ENCODE measurements at regions not wholly inside any gene's neighbourhood (a gene's known extent, or its start where the extent isn't known, plus 50 kb on each side); places are given as distances from the start of the nearest gene placed in this dataset.

DNA sequence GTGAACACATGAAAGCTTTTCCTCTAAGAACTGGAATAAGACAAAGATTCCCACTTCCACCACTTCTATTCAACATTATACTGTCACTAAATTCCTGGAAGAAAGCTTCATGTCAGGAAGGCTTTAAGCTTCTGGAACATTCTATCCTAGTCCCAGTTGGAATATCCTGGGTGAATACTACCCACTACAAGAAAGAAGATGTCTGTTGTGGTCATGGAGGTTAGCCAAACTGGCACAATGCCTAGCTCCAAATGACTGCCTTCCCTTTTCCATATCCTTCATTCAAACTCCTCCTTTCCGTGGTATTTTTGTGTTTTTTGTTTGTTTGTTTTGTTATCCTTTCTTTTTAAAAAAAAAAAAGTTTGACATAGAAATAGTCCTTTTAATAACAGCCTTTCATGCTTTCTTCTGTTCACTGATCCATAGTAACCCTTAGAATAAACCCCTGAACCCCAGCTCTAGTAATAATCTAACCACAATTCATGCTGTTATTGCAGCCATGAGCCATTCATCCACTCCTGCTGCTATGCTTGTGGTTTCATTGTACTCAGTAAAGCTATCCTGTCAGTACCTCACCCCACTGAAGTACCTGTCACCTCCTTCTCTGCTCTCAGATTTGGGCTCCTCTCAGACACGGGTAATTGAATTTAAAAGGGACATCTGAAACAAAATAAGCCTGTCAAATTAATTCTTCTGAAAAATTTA is 447.5 kb downstream of the IGSF11 start:
- Histone ChIP-seq H3K27me3 (ENCODE audit: control insufficient read depth, insufficient read depth, low read length) (no peaks in the 10 kb centered on the region), H3K9me3 (ENCODE audit: control insufficient read depth, insufficient read depth, low read length) (no peaks in the 10 kb centered on the region), H3K27ac (ENCODE audit: low read depth, low read length) (no peak overlapping the region), H3K4me3 (ENCODE audit: low read depth, low read length) (no peak overlapping the region)
- ChIA-PET POLR2A (no interaction called here), CTCF (no interaction called here)
- TF ChIP-seq, protein P1, sequence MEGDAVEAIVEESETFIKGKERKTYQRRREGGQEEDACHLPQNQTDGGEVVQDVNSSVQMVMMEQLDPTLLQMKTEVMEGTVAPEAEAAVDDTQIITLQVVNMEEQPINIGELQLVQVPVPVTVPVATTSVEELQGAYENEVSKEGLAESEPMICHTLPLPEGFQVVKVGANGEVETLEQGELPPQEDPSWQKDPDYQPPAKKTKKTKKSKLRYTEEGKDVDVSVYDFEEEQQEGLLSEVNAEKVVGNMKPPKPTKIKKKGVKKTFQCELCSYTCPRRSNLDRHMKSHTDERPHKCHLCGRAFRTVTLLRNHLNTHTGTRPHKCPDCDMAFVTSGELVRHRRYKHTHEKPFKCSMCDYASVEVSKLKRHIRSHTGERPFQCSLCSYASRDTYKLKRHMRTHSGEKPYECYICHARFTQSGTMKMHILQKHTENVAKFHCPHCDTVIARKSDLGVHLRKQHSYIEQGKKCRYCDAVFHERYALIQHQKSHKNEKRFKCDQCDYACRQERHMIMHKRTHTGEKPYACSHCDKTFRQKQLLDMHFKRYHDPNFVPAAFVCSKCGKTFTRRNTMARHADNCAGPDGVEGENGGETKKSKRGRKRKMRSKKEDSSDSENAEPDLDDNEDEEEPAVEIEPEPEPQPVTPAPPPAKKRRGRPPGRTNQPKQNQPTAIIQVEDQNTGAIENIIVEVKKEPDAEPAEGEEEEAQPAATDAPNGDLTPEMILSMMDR (IDR thresholded peaks at IDR 0.05; ENCODE audit: low read depth, low read length), result no peak
- DNase-seq (ENCODE audit: low read depth, low spot score), result no peak

DNA sequence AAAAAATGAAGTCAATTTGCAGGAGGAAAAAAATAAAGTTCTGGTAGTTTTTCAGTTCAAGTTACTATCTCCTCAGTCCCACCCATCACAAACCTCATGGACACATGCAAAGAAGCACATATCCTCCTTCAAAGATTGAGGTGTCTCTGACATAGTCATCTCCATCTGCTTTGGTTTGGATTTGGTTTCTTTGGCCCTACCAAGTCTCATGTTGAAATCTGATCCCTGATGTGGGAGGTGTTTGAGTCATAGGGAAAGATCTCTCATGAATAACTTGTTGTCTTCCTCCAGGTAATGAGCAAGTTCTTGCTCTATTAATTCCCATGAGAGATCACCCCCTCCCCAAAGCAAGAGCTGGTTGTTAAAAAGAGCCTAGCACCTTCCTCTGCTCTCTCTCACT is 446.8 kb downstream of the IGSF11 start:
- Histone ChIP-seq H3K27ac (ENCODE audit: low read depth, low read length) (no peak overlapping the region), H3K27me3 (ENCODE audit: control insufficient read depth, insufficient read depth, low read length) (no peaks in the 10 kb centered on the region), H3K9me3 (ENCODE audit: control insufficient read depth, insufficient read depth, low read length) (no peaks in the 10 kb centered on the region), H3K4me3 (ENCODE audit: low read depth, low read length) (no peak overlapping the region)
- ChIA-PET CTCF (no interaction called here), POLR2A (no interaction called here)
- DNase-seq (ENCODE audit: low read depth, low spot score), result no peak
- TF ChIP-seq, protein P1 (IDR thresholded peaks at IDR 0.05; ENCODE audit: low read depth, low read length), result no peak

DNA sequence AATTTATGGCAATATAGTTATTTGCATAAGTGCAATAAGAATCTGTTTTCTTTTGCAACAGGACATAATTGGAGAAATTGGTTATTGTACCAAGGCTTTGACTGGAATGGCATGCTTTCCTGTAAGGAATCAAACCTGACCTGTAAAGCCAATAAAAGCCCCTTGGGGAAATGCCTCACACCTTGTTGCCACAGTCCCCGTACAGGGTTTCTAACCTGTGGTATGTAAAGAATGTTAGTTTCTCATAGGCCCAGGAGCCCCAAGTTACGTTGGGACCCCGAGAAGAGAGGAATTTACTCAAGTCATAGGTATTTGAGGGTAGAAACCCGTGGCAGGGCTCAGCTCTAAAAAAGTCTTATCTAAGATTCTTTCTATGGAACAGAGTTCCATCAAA is 441.4 kb downstream of the IGSF11 start:
- no peak overlapping the region for H3K27ac ChIP-seq (ENCODE audit: low read depth, low read length)
- H3K27me3 ChIP-seq (ENCODE audit: control insufficient read depth, insufficient read depth, low read length), result no peaks in the 10 kb centered on the region
- TF ChIP-seq, protein P1 (IDR thresholded peaks at IDR 0.05; ENCODE audit: low read depth, low read length), result no peak
- no peak for DNase-seq (ENCODE audit: low read depth, low spot score)
- ChIA-PET POLR2A (no interaction called here), CTCF (no interaction called here)
- H3K4me3 ChIP-seq (ENCODE audit: low read depth, low read length), result no peak overlapping the region
- H3K9me3 ChIP-seq (ENCODE audit: control insufficient read depth, insufficient read depth, low read length), result no peaks in the 10 kb centered on the region

DNA sequence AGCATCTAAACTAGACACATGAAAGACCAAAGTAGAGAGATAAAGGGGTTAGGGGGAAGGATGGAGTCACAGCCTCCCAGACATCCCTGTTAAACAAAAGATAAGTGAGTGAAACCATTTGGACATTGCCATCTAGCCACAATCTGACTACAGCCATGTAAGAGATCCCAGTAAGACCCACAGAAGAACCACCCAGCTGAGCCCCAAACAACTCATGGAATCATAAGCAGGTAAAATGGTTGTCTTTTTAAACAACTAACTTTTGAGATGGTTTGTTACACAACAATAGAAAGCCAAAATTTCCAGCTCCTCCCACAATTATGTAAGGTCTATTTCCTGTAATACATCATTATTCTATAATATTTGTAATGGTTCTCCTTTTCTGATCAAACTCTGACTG is 437.5 kb downstream of the IGSF11 start:
- DNase-seq (ENCODE audit: low read depth, low spot score), result no peak
- POLR2A ChIA-PET, result no interaction called here
- H3K27me3 ChIP-seq (ENCODE audit: control insufficient read depth, insufficient read depth, low read length), result no peaks in the 10 kb centered on the region
- TF ChIP-seq, protein P1 (IDR thresholded peaks at IDR 0.05; ENCODE audit: low read depth, low read length), result no peak
- CTCF ChIA-PET, result no interaction called here
- H3K27ac ChIP-seq (ENCODE audit: low read depth, low read length), result no peak overlapping the region
- no peak overlapping the region for H3K4me3 ChIP-seq (ENCODE audit: low read depth, low read length)
- H3K9me3 ChIP-seq (ENCODE audit: control insufficient read depth, insufficient read depth, low read length), result no peaks in the 10 kb centered on the region

DNA sequence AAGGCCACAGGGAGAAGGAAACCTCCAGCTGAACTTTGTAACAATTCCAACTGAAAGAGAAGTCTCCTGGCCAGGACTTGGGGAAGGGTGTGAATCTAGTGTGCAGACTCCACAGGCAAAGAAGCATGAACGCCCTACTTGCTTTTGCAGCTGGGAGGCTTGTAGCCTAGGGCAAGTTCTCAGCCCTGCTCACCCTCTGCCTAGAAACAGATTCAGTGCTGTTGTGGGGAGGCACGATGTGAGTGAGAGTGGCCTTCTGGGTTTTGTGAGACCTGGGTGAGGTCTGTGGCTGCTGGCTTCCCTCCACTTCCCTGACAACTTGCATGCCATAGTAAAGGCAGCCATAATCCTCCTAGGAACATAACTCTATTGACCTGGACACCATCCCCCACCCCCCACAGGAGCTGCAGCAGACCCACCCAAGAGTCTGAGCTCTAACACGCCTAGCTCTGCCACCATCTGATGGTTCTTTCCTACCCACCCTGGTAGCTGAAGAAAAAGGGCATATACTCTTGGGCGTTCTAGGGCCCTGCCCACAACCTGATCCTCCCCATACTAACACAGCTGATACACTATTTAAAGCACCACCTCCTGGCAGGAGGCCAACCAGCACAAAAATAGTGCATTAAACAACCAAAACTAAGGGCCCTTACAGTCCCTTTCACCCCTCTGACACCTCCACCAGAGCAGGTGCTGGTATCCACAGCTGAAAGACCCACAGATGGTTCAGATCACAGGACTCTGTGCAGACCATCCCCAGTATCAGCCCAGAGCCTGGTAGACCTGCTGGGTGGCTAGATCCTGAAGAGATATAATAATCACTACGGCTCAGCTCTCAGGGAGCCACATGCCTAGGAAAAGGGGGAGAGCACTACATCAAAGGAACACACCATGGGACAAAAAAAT is 426.5 kb downstream of the IGSF11 start:
- Histone ChIP-seq H3K27me3 (ENCODE audit: control insufficient read depth, insufficient read depth, low read length) (no peaks in the 10 kb centered on the region), H3K27ac (ENCODE audit: low read depth, low read length) (no peak overlapping the region), H3K9me3 (ENCODE audit: control insufficient read depth, insufficient read depth, low read length) (no peaks in the 10 kb centered on the region), H3K4me3 (ENCODE audit: low read depth, low read length) (no peak overlapping the region)
- POLR2A ChIA-PET, result no interaction called here
- CTCF ChIA-PET, result no interaction called here
- TF ChIP-seq, protein P1 (IDR thresholded peaks at IDR 0.05; ENCODE audit: low read depth, low read length), result no peak
- DNase-seq (ENCODE audit: low read depth, low spot score), result no peak
